RCC 7860 (cell line): ENCODE measurements at regions not wholly inside any gene's neighbourhood (a gene's known extent, or its start where the extent isn't known, plus 50 kb on each side); places are given as distances from the start of the nearest gene placed in this dataset.

Source experiments
- DNase-seq: peaks from one replicate; pipeline ENCODE4 v3.0.0-alpha.2; 2015; ENCODE audit warnings: low spot score
- FAIRE-seq: peaks from 2 replicates; lab custom pipeline; 2012; peaks lifted over from hg19 to GRCh38; lab: Jason Lieb, UNC

GRCh38 chr3:30258426-30259392 lies 347.7 kb upstream of the TGFBR2 start:
- no peak for DNase-seq
- FAIRE-seq: no peak

GRCh38 chr3:30259730-30260129 lies 346.7 kb upstream of the TGFBR2 start:
- FAIRE-seq: no peak
- DNase-seq: no peak

- no peak for DNase-seq
- no peak for FAIRE-seq
Measured at GRCh38 chr3:30260762-30261161, 345.6 kb upstream of the TGFBR2 start.

- FAIRE-seq: no peak
- DNase-seq: no peak
Measured at GRCh38 chr3:30263238-30263924, 343.0 kb upstream of the TGFBR2 start.

- DNase-seq: no peak
- no peak for FAIRE-seq
Measured at GRCh38 chr3:30263925-30264313, 342.5 kb upstream of the TGFBR2 start.

GRCh38 chr3:30266524-30266923 lies 339.9 kb upstream of the TGFBR2 start:
- FAIRE-seq (no peak), DNase-seq (no peak)

- DNase-seq (no peak), FAIRE-seq (no peak)
Measured at GRCh38 chr3:30268288-30268687, 338.1 kb upstream of the TGFBR2 start.

- DNase-seq: no peak
- FAIRE-seq: no peak
Measured at GRCh38 chr3:30269751-30270445, 336.5 kb upstream of the TGFBR2 start.

- DNase-seq (no peak), FAIRE-seq (no peak)
Measured at GRCh38 chr3:30271781-30272180, 334.6 kb upstream of the TGFBR2 start.

GRCh38 chr3:30273304-30274072 lies 332.9 kb upstream of the TGFBR2 start:
- DNase-seq: no peak
- FAIRE-seq: no peak

GRCh38 chr3:30277494-30277893 lies 328.9 kb upstream of the TGFBR2 start:
- DNase-seq: no peak

GRCh38 chr3:30281526-30281925 lies 324.9 kb upstream of the TGFBR2 start:
- DNase-seq (no peak), FAIRE-seq (no peak)

More at GRCh38 chr3:30277494-30277893, 328.9 kb upstream of the TGFBR2 start:
- FAIRE-seq: no peak

GRCh38 chr3:30282154-30282696 lies 324.2 kb upstream of the TGFBR2 start:
- FAIRE-seq: peak; percentile 94
- peak; percentile 80 for DNase-seq

- DNase-seq (no peak), FAIRE-seq (no peak)
Measured at GRCh38 chr3:30285188-30286006, 321.0 kb upstream of the TGFBR2 start.

GRCh38 chr3:30286007-30286669 lies 320.3 kb upstream of the TGFBR2 start:
- FAIRE-seq (peak; percentile 94), DNase-seq (peak; percentile 76)

GRCh38 chr3:30286811-30287210 lies 319.6 kb upstream of the TGFBR2 start:
- FAIRE-seq (no peak), DNase-seq (peak; percentile 4)

GRCh38 chr3:30288830-30289229 lies 317.6 kb upstream of the TGFBR2 start:
- DNase-seq (no peak), FAIRE-seq (no peak)

GRCh38 chr3:30289324-30289723 lies 317.1 kb upstream of the TGFBR2 start:
- DNase-seq (peak; percentile 14), FAIRE-seq (no peak)

- FAIRE-seq: no peak
- no peak for DNase-seq
Measured at GRCh38 chr3:30289766-30290165, 316.6 kb upstream of the TGFBR2 start.
